Esophagus (tissue), 2 donors: ENCODE measurements at regions not wholly inside any gene's neighbourhood (a gene's known extent, or its start where the extent isn't known, plus 50 kb on each side); places are given as distances from the start of the nearest gene placed in this dataset.
"Not testable (repeated sequence)": the region's sequence is repeated elsewhere in the genome, so short reads cannot be mapped to it uniquely, and the experiment has no call there.

ENCODE experiments used
- H3K27ac ChIP-seq, 2 donors: one replicate each; pipeline ENCODE4 v1.5.1; 2013; ENCODE audit warnings: low read depth in 2 of 2, mild to moderate bottlenecking in 2 of 2, inconsistent platforms in 1 of 2, low read length in 1 of 2, moderate library complexity in 1 of 2
- H3K27me3 ChIP-seq, 2 donors: one replicate each; pipeline ENCODE4 v1.6.1; 2013; ENCODE audit warnings: low read length in 2 of 2, control low read depth in 1 of 2, mild to moderate bottlenecking in 1 of 2; ENCODE audit not compliant: insufficient read depth in 2 of 2, control insufficient read depth in 1 of 2
- H3K36me3 ChIP-seq, 2 donors: one replicate each; pipeline ENCODE4 v1.6.1; 2013; ENCODE audit warnings: low read length in 1 of 2; ENCODE audit not compliant: control insufficient read depth in 2 of 2, insufficient read depth in 2 of 2
- H3K4me1 ChIP-seq, 2 donors: one replicate each; pipeline ENCODE4 v1.6.1; 2013; ENCODE audit warnings: low read length in 1 of 2; ENCODE audit not compliant: control insufficient read depth in 2 of 2, insufficient read depth in 2 of 2
- H3K4me3 ChIP-seq, 2 donors: one replicate each; pipeline ENCODE4 v1.5.1; 2013; ENCODE audit warnings: low read length in 2 of 2, mild to moderate bottlenecking in 2 of 2, low read depth in 1 of 2, moderate library complexity in 1 of 2
- H3K9me3 ChIP-seq, 2 donors: one replicate each; pipeline ENCODE4 v1.6.1; 2013; ENCODE audit warnings: mild to moderate bottlenecking in 2 of 2, low read depth in 1 of 2, low read length in 1 of 2, moderate library complexity in 1 of 2; ENCODE audit not compliant: control insufficient read depth in 2 of 2, insufficient read depth in 1 of 2
- WGBS, 2 donors: extraction: QIAGEN DNeasy Blood & Tissue Kit; methylation state at CpG; one replicate each; pipeline ENCODE4 v1.1.7; 2013; 5-methylcytosine and 5-hydroxymethylcytosine counted together
- donor health status: healthy with polysubstance abuse.
- donor health status: Bipolar disorder and iron deficiency.

DNA sequence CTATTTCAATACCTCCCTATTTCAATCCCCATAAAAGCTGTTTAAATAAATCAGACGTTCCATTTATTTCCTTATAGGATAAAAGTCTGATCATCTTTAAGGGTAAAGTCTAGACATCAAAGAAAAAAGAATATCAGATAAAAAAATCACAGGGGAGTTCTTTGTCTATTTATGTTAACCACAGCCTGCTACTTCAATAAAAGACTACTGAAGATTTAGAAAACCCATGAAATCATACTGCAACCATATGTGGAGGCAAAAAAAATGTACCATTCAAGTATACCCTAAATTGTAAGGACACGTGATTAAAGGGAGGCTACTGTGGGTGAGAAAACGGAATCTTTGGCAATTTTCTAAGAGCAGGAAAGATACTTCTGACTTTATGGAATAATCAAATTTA, 108.2 kb upstream of the TNFSF4 start:
- H3K4me1 ChIP-seq: no peaks in the 10 kb centered on the region
- H3K9me3 ChIP-seq: no peaks in the 10 kb centered on the region
- no peaks in the 10 kb centered on the region for H3K27me3 ChIP-seq
- H3K36me3 ChIP-seq: no peaks in the 10 kb centered on the region
- no peak overlapping the region for H3K4me3 ChIP-seq
- H3K27ac ChIP-seq: no peak overlapping the region
- WGBS, 2 donors: 60 to 67% methylated on average over 3 of the region's 3 CpGs

GRCh38 chr1:173318788-173319187, 111.7 kb upstream of the TNFSF4 start:
- H3K4me3 ChIP-seq: no peak overlapping the region
- no peak overlapping the region for H3K27ac ChIP-seq
- H3K4me1 ChIP-seq: no peaks in the 10 kb centered on the region
- H3K36me3 ChIP-seq: no peaks in the 10 kb centered on the region
- 94 to 98% methylated on average over 2 of the region's 2 CpGs for WGBS, 2 donors
- no peaks in the 10 kb centered on the region for H3K9me3 ChIP-seq
- H3K27me3 ChIP-seq: no peaks in the 10 kb centered on the region

DNA sequence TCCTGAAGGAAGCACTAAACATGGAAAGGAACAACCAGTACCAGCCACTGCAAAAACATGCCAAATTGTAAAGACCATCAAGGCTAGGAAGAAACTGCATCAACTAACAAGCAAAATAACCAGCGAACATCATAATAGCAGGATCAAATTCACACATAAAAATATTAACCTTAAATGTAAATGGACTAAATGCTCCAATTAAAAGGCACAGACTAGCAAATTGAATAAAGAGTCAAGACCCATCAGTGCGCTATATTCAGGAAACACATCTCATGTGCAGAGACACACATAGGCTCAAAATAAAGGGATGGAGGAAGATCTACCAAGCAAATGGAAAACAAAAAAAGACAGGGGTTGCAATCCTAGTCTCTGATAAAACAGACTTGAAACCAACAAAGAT, 117.2 kb upstream of the TNFSF4 start:
- not testable (repeated sequence) for H3K36me3 ChIP-seq, H3K27ac ChIP-seq, H3K27me3 ChIP-seq, H3K4me3 ChIP-seq, H3K9me3 ChIP-seq, H3K4me1 ChIP-seq
- WGBS, 2 donors: 96 to 98% methylated on average over 2 of the region's 2 CpGs

DNA sequence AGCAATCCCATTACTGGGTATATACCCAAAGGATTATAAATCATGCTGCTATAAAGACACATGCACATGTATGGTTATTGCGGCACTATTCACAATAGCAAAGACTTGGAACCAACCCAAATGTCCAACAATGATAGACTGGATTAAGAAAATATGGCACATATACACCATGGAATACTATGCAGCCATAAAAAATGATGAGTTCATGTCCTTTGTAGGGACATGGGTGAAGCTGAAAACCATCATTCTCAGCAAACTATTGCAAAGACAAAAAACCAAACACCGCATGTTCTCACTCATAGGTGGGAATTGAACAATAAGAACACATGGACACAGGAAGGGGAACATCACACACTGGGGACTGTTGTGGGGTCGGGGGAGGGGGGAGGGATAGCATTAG, 120.9 kb upstream of the TNFSF4 start:
- H3K36me3 ChIP-seq, H3K27ac ChIP-seq, H3K9me3 ChIP-seq, H3K4me1 ChIP-seq, H3K4me3 ChIP-seq, H3K27me3 ChIP-seq: not testable (repeated sequence)
- 86 to 90% methylated on average over 3 of the region's 3 CpGs for WGBS, 2 donors

DNA sequence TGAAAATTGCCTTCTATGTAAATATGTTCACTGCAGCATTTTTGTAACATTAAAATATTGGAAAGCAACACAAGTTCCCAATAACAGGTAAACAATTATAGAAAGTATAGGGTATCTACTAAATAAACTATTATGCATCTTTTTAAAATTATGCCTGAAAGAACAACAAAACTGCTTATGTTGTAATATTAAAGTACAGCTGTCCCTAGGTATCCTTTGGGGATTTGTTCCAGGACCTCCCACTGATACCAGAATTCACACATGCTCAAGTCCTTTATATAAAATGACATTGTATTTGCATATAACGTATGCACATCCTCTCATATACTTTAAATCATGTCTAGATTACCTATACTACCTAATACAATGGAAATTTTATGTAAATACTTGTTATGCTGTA, 121.8 kb upstream of the TNFSF4 start:
- no peaks in the 10 kb centered on the region for H3K36me3 ChIP-seq
- H3K27me3 ChIP-seq: no peaks in the 10 kb centered on the region
- 92 to 93% methylated on average over 1 of the region's 1 CpG for WGBS, 2 donors
- H3K9me3 ChIP-seq: no peaks in the 10 kb centered on the region
- H3K4me3 ChIP-seq: no peak overlapping the region
- no peaks in the 10 kb centered on the region for H3K4me1 ChIP-seq
- no peak overlapping the region for H3K27ac ChIP-seq

GRCh38 chr1:173329726-173330125, 122.6 kb upstream of the TNFSF4 start:
- H3K9me3 ChIP-seq: no peaks in the 10 kb centered on the region
- 69 to 73% methylated on average over 1 of the region's 1 CpG for WGBS, 2 donors
- H3K27ac ChIP-seq: no peak overlapping the region
- no peaks in the 10 kb centered on the region for H3K4me1 ChIP-seq
- H3K27me3 ChIP-seq: no peaks in the 10 kb centered on the region
- H3K36me3 ChIP-seq: no peaks in the 10 kb centered on the region
- no peak overlapping the region for H3K4me3 ChIP-seq

GRCh38 chr1:173330149-173330951, 123.2 kb upstream of the TNFSF4 start:
- Histone ChIP-seq H3K36me3 (no peaks in the 10 kb centered on the region), H3K4me1 (no peaks in the 10 kb centered on the region), H3K27ac (no peak overlapping the region), H3K9me3 (no peaks in the 10 kb centered on the region), H3K4me3 (no peak overlapping the region), H3K27me3 (no peaks in the 10 kb centered on the region)
- 95 to 98% methylated on average over 3 of the region's 3 CpGs for whole genome bisulfite sequencing, 2 donors

GRCh38 chr1:173330952-173331548, 123.9 kb upstream of the TNFSF4 start:
- H3K36me3 ChIP-seq, H3K4me1 ChIP-seq, H3K9me3 ChIP-seq, H3K27ac ChIP-seq, H3K4me3 ChIP-seq, H3K27me3 ChIP-seq: not testable (repeated sequence)
- 74 to 76% methylated on average over 10 of the region's 10 CpGs for WGBS, 2 donors

GRCh38 chr1:173332026-173332425, 124.9 kb upstream of the TNFSF4 start:
- no peaks in the 10 kb centered on the region for H3K36me3 ChIP-seq
- no peak overlapping the region for H3K27ac ChIP-seq
- no peaks in the 10 kb centered on the region for H3K9me3 ChIP-seq
- no peaks in the 10 kb centered on the region for H3K4me1 ChIP-seq
- WGBS, 2 donors: 54 to 67% methylated on average over 2 of the region's 2 CpGs
- H3K4me3 ChIP-seq: no peak overlapping the region
- H3K27me3 ChIP-seq: no peaks in the 10 kb centered on the region

DNA sequence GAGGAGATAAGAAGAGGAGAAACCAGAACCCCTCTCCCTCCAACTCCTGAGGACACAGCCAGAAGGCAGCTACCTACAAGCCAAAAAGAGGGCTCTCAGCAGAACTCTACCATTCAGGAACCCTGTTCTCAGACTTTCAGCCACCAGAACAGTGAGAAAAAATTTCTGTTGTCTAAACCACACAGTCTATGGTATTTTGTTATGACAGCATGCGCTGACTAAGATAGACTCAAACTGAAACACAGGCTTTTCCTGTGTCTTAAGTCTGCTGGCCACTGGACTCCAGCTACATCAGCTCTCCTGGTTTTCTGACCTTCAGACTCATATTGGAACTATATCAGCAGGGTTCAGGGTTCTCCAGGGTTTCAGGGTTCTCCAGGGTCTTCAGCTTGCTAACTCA, 126.5 kb upstream of the TNFSF4 start:
- 91 to 93% methylated on average over 1 of the region's 1 CpG for WGBS, 2 donors
- Histone ChIP-seq H3K4me3 (no peak overlapping the region), H3K27me3 (no peaks in the 10 kb centered on the region), H3K9me3 (no peaks in the 10 kb centered on the region), H3K36me3 (no peaks in the 10 kb centered on the region), H3K4me1 (no peaks in the 10 kb centered on the region), H3K27ac (no peak overlapping the region)
